ENCODE measurements at regions not wholly inside any gene's neighbourhood (a gene's known extent, or its start where the extent isn't known, plus 50 kb on each side); places are given as distances from the start of the nearest gene placed in this dataset.

DNA sequence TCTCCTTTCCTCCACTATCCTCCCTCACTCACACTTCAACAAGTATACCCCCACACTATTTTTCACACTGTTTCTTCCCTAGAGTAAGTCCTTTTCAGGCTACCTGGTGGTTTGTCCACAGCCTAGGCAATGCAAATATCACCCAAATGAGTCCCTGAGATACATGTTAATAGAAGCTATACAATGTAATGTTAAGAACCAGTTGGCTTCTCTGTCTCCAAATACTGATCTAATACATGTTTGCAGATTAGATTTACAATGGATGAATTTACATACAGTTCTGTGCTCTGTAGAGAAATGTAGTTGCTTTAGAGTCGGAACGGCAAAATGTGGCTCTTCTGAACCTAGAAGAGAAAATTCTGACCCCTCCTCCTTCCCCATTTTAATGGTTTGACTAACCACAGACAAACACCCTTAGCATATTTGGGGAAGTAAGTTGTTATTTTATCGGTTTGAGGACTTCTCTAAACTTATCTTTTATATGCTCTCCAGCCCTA is 63.6 kb upstream of the MBNL1 start:
- ATAC-seq = peak; percentile 88
- no peaks in the 10 kb centered on the region for H3K36me3 ChIP-seq
- no peaks in the 10 kb centered on the region for H3K9me3 ChIP-seq
- no peak for DNase-seq
- peak overlapping the region; percentile 82 for H3K27ac ChIP-seq
- intact Hi-C loops (cut with DNase I) = no loop called here
- peaks cover 26% of the 10 kb centered on the region for H3K4me1 ChIP-seq
- no peak for TF ChIP-seq CTCF (IDR thresholded peaks at IDR 0.05)
- H3K4me3 ChIP-seq = peak overlapping the region; percentile 35
- H3K27me3 ChIP-seq = no peaks in the 10 kb centered on the region

- intact Hi-C loops (cut with DNase I) = no loop called here
- TF ChIP-seq CTCF (IDR thresholded peaks at IDR 0.05) = no peak
- peaks cover 22% of the 10 kb centered on the region for H3K4me1 ChIP-seq
- no peaks in the 10 kb centered on the region for H3K36me3 ChIP-seq
- no peak overlapping the region for H3K4me3 ChIP-seq
- ATAC-seq (no peak), DNase-seq (no peak)
- no peak overlapping the region for H3K27ac ChIP-seq
- no peaks in the 10 kb centered on the region for H3K27me3 ChIP-seq
- no peaks in the 10 kb centered on the region for H3K9me3 ChIP-seq
These were observed 62.4 kb upstream of the MBNL1 start for GRCh38 chr3:152206243-152206760.

- ATAC-seq (no peak), DNase-seq (no peak)
- Histone ChIP-seq H3K27me3 (no peaks in the 10 kb centered on the region), H3K27ac (no peak overlapping the region), H3K36me3 (no peaks in the 10 kb centered on the region), H3K4me1 (peaks cover 11% of the 10 kb centered on the region), H3K9me3 (no peaks in the 10 kb centered on the region), H3K4me3 (no peak overlapping the region)
- intact Hi-C loops (cut with DNase I) = no loop called here
- no peak for TF ChIP-seq CTCF (IDR thresholded peaks at IDR 0.05)
These were observed 60.3 kb upstream of the MBNL1 start for GRCh38 chr3:152208439-152208838.

DNA sequence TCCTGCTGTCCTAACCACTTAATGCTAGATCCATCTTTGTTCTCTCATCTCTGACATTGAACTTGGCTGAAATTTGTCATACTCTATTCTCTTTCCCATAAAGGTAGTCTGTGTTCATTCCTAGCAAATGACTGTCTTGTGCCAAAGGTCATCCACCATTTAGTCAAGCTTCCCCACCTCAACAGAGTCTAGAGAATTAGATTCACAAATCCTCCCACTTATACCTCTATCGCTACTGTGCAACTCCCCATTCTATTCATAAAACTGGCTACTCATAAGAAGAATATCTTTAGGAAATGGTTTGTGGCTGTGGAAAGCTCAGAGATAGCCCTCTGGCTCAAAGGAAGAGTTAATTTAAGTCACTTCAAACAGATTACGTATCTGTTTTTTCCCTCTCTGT is 59.7 kb upstream of the MBNL1 start:
- H3K27ac ChIP-seq = no peak overlapping the region
- intact Hi-C loops (cut with DNase I) = no loop called here
- no peak overlapping the region for H3K4me3 ChIP-seq
- H3K36me3 ChIP-seq = no peaks in the 10 kb centered on the region
- ATAC-seq (no peak), DNase-seq (no peak)
- peaks cover 16% of the 10 kb centered on the region for H3K4me1 ChIP-seq
- H3K27me3 ChIP-seq = no peaks in the 10 kb centered on the region
- no peaks in the 10 kb centered on the region for H3K9me3 ChIP-seq
- no peak for TF ChIP-seq CTCF (IDR thresholded peaks at IDR 0.05)

- Histone ChIP-seq H3K4me3 (no peak overlapping the region), H3K27ac (no peak overlapping the region), H3K9me3 (no peaks in the 10 kb centered on the region), H3K36me3 (no peaks in the 10 kb centered on the region), H3K27me3 (no peaks in the 10 kb centered on the region), H3K4me1 (peaks cover 11% of the 10 kb centered on the region)
- ATAC-seq = no peak
- no peak for TF ChIP-seq CTCF (IDR thresholded peaks at IDR 0.05)
- intact Hi-C loops (cut with DNase I) = no loop called here
- DNase-seq = no peak
These were observed 59.0 kb upstream of the MBNL1 start for GRCh38 chr3:152209776-152210175.

DNA sequence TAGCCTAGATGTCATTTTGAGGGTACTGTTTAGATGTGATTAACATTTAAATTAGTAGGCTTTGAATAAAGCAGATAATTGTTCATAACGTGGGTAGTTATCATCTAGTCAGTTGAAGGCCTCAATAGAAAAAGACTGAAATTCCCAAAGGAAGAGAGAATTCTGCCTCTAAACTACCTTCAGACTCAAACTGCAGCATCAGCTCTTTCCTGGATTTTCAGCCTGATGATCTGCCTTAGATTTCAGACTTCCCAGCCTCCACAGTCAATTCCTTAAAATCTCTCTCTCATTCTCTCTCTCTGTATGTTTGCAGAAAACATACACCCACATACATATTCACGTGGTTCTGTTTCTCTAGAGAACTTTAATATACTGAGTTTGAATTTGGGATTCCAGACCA is 58.0 kb upstream of the MBNL1 start:
- no peak overlapping the region for H3K27ac ChIP-seq

More for the DNA sequence above, 58.0 kb upstream of the MBNL1 start:
- no peaks in the 10 kb centered on the region for H3K9me3 ChIP-seq
- intact Hi-C loops (cut with DNase I) = no loop called here
- H3K4me1 ChIP-seq = peaks cover 11% of the 10 kb centered on the region
- ATAC-seq (no peak), DNase-seq (no peak)
- H3K4me3 ChIP-seq = no peak overlapping the region
- no peaks in the 10 kb centered on the region for H3K36me3 ChIP-seq
- no peak for TF ChIP-seq CTCF (IDR thresholded peaks at IDR 0.05)
- no peaks in the 10 kb centered on the region for H3K27me3 ChIP-seq

All from upper lobe of right lung (tissue), 1 donor.